Tibial nerve (tissue), 4 donors: ENCODE measurements at regions not wholly inside any gene's neighbourhood (a gene's known extent, or its start where the extent isn't known, plus 50 kb on each side); places are given as distances from the start of the nearest gene placed in this dataset.

ENCODE experiments used
- DNase-seq, 2 donors: peaks; one replicate each; pipeline ENCODE4 v3.0.0-alpha.2; 2019; ENCODE audit warnings: low spot score in 2 of 2
- H3K27ac ChIP-seq, 4 donors: fragments of 200-600 bp; sonication (generic) in 3 of 4; one replicate each; pipeline ENCODE4 v1.5.1; 2017 to 2019; ENCODE audit warnings: mild to moderate bottlenecking in 1 of 4
- H3K27me3 ChIP-seq, 2 donors: fragments of 200-600 bp; sonication (generic) in 1 of 2; one replicate each; pipeline versions ENCODE4 v1.5.1 to v1.6.0; 2017 to 2019
- H3K36me3 ChIP-seq, 3 donors: fragments of 200-600 bp; sonication (generic); one replicate each; pipeline ENCODE4 v1.5.1; 2018 to 2019
- H3K4me1 ChIP-seq, 4 donors: fragments of 200-600 bp; sonication (generic) in 3 of 4; one replicate each; pipeline ENCODE4 v1.5.1; 2017 to 2019
- H3K4me3 ChIP-seq, 4 donors: fragments of 200-600 bp; sonication (generic) in 3 of 4; one replicate each; pipeline ENCODE4 v1.5.1; 2017 to 2019; ENCODE audit warnings: mild to moderate bottlenecking in 1 of 4, moderate library complexity in 1 of 4
- H3K9me3 ChIP-seq, 4 donors: fragments of 200-600 bp; sonication (generic) in 3 of 4; one replicate each; pipeline ENCODE4 v1.5.1; 2017 to 2019
- EP300 ChIP-seq, 2 donors: sonication (generic); formaldehyde crosslinking; IDR thresholded peaks; one replicate each; pipeline ENCODE4 v1.6.1; 2017; ENCODE audit warnings: antibody characterized with exemption in 2 of 2, mild to moderate bottlenecking in 1 of 2
- POLR2A ChIP-seq, 2 donors: fragments of 450-650 bp; IDR thresholded peaks; one replicate each; pipeline ENCODE4 v1.6.1; 2017; ENCODE audit warnings: antibody characterized with exemption in 2 of 2, mild to moderate bottlenecking in 2 of 2, moderate library complexity in 2 of 2
- WGBS, 2 donors: methylation state at CpG; one replicate each; pipeline ENCODE4 v1.1.5; 2018; 5-methylcytosine and 5-hydroxymethylcytosine counted together
- TF ChIP-seq, protein P1 (sequence below), 5 experiments: fragments of 200-600 bp in 3 of 5; fragments of 450-650 bp in 2 of 5; sonication (generic) in 3 of 5; IDR thresholded peaks; one replicate each; pipeline ENCODE4 v1.5.1; 2016 to 2019; ENCODE audit warnings: antibody characterized with exemption in 5 of 5, mild to moderate bottlenecking in 3 of 5, moderate library complexity in 2 of 5

DNA sequence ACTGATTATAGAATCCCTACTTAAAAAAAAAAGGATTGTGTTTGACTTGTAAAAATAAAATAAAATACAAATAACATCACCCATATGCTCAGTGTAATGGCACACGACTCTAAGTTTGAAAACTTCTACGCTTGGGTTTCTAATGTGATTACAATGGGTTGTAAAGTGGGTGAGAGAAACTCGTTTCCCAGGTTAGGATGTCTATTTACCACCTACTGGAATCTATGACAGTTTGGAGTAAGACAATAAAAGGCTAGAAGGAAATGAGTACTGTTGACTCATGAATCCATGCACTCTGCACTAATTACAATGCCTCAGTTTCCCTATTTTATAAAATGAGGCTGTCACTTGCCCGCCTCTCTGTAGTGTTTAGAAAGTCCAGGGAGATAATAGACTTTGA, 204.0 kb upstream of the FOXN2 start:
- Histone ChIP-seq H3K4me3 (no peak overlapping the region), H3K9me3 (no peaks in the 10 kb centered on the region), H3K27ac (peak overlapping the region; percentile 79 to 92 (median 88)), H3K36me3 (no peaks in the 10 kb centered on the region), H3K4me1 (peaks cover 0 to 62% (median 15%) of the 10 kb centered on the region in 4 donors), H3K27me3 (no peaks in the 10 kb centered on the region)
- 68 to 75% methylated on average over 4 of the region's 4 CpGs for WGBS, 2 donors
- TF ChIP-seq POLR2A (IDR thresholded peaks at IDR 0.05) (no peak), EP300 (IDR thresholded peaks at IDR 0.05) (no peak)
- TF ChIP-seq, protein P1, sequence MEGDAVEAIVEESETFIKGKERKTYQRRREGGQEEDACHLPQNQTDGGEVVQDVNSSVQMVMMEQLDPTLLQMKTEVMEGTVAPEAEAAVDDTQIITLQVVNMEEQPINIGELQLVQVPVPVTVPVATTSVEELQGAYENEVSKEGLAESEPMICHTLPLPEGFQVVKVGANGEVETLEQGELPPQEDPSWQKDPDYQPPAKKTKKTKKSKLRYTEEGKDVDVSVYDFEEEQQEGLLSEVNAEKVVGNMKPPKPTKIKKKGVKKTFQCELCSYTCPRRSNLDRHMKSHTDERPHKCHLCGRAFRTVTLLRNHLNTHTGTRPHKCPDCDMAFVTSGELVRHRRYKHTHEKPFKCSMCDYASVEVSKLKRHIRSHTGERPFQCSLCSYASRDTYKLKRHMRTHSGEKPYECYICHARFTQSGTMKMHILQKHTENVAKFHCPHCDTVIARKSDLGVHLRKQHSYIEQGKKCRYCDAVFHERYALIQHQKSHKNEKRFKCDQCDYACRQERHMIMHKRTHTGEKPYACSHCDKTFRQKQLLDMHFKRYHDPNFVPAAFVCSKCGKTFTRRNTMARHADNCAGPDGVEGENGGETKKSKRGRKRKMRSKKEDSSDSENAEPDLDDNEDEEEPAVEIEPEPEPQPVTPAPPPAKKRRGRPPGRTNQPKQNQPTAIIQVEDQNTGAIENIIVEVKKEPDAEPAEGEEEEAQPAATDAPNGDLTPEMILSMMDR (IDR thresholded peaks at IDR 0.05): no peak
- no peak for DNase-seq

DNA sequence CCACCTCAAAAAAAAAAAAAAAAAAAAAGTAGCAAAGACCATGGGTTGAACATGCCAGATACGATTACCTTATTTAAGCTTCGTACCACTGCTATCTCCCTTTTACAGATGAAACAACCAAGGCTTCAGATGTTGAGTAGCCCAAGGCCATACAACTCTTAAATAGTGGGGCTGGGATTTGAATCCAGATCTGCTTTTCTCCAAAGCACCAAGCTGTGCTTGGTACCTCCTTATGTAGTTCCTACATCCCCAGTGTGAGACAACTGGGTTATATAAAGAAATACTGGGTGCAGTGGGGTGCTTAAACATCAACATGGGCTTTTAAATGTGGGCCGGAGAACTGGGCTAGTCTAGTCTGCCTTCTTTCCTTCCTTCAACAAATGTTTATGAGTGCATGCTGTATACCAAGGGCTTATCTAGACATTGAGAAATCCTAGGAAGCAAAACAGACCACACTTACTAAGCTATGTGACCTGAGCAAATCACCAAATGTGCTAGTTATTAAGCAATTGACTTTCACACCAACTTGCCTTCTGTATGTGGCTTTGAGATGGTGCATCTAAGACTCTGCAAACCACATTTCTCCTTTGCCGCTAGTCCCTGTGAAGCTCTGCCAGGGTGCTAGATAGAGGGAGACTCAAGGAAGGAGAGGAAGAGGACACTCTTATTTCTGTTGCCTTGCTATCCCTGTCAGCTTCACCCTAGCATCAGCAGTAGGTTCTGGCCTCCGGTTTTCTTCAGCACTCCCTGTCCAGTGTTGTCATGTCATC, 201.4 kb upstream of the FOXN2 start:
- Histone ChIP-seq H3K4me3 (no peak overlapping the region), H3K4me1 (peaks cover 0 to 42% (median 15%) of the 10 kb centered on the region in 4 donors), H3K27me3 (no peaks in the 10 kb centered on the region), H3K36me3 (no peaks in the 10 kb centered on the region), H3K9me3 (no peaks in the 10 kb centered on the region), H3K27ac (peak overlapping the region in 2 of 4 donors; percentile 90 to 92)
- no peak for TF ChIP-seq POLR2A (IDR thresholded peaks at IDR 0.05)
- TF ChIP-seq EP300 (IDR thresholded peaks at IDR 0.05): no peak
- TF ChIP-seq, protein P1 (IDR thresholded peaks at IDR 0.05): no peak
- WGBS, 2 donors: 87 to 90% methylated on average over 5 of the region's 5 CpGs
- DNase-seq: no peak

DNA sequence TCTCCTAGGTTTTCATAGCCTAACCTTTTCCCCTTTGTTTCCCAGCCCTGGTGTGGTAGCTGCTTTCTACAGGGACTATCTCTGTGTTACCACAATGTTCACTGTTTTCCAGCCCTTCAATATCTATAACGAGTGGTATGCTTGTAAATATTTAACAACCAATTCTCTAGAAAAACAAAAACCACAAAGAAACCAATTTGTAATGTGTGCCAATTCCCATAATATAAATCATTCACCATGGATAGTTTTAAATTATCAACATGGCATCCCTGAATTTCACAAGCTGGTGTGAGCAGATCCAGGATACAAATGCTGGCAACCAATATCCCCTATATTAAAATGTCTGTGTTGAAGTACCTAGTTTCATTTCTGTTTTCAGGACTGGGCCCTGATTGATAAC, 200.7 kb upstream of the FOXN2 start:
- Histone ChIP-seq H3K4me3 (no peak overlapping the region), H3K36me3 (no peaks in the 10 kb centered on the region), H3K9me3 (no peaks in the 10 kb centered on the region), H3K27me3 (no peaks in the 10 kb centered on the region), H3K4me1 (peaks cover 0 to 42% (median 15%) of the 10 kb centered on the region in 4 donors), H3K27ac (peak overlapping the region; percentile 36 to 92 (median 63))
- no peak for DNase-seq
- 24 to 45% methylated on average over 1 of the region's 1 CpG for WGBS, 2 donors
- no peak for TF ChIP-seq POLR2A (IDR thresholded peaks at IDR 0.05)
- TF ChIP-seq, protein P1 (IDR thresholded peaks at IDR 0.05): no peak
- TF ChIP-seq EP300 (IDR thresholded peaks at IDR 0.05): no peak

DNA sequence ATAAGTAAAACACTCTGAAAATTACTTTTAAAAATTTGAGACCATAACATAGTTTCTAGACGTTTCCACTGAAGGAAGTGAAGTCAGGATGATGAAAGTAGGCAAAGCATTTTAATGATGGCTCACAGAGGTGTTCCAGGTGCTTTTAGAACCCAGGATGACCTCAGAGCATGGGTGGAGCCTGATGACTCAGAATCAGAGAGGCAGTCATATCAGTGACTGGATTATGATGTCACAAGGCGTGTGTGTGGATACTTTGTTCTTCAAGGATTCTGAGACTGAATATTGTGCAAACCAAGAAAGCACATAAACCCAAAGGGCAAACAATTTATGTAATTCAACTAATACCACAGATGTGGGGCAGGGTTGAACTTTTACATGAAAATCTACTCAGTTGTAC, 200.2 kb upstream of the FOXN2 start:
- H3K36me3 ChIP-seq: no peaks in the 10 kb centered on the region
- peaks cover 0 to 42% (median 15%) of the 10 kb centered on the region in 4 donors for H3K4me1 ChIP-seq
- TF ChIP-seq POLR2A (IDR thresholded peaks at IDR 0.05) (no peak), EP300 (IDR thresholded peaks at IDR 0.05) (peak; percentile 25 to 39)
- TF ChIP-seq, protein P1 (IDR thresholded peaks at IDR 0.05): no peak
- DNase-seq: no peak
- H3K9me3 ChIP-seq: no peaks in the 10 kb centered on the region
- peak overlapping the region; percentile 36 to 92 (median 63) for H3K27ac ChIP-seq
- H3K4me3 ChIP-seq: no peak overlapping the region
- WGBS, 2 donors: 35 to 45% methylated on average over 2 of the region's 2 CpGs
- H3K27me3 ChIP-seq: no peaks in the 10 kb centered on the region

DNA sequence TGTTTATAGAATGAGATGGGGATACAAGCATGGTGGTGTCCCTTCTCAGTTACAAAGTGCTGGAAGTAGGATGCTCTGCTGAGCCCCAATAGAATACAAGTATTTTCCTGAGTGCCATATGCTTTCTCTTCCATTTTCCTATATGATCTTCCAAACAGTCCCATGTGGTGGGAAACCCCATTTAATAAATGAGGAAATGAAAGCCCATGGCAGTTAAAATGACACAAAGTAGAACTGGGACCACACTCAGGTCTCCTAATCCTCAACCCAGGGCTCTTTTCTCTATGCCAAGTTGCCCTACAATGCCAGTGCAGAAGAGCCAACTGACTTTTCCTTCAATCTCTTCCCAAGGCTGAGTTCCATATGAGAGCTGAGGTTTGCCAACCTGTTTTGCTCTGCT, 198.0 kb upstream of the FOXN2 start:
- TF ChIP-seq, protein P1 (IDR thresholded peaks at IDR 0.05): no peak
- TF ChIP-seq EP300 (IDR thresholded peaks at IDR 0.05): no peak
- TF ChIP-seq POLR2A (IDR thresholded peaks at IDR 0.05): no peak
- H3K36me3 ChIP-seq: no peaks in the 10 kb centered on the region
- H3K9me3 ChIP-seq: no peaks in the 10 kb centered on the region
- no peak overlapping the region for H3K27ac ChIP-seq
- no peak for DNase-seq
- H3K4me1 ChIP-seq: peaks cover 0 to 32% (median 13%) of the 10 kb centered on the region in 4 donors
- no peak overlapping the region for H3K4me3 ChIP-seq
- no peaks in the 10 kb centered on the region for H3K27me3 ChIP-seq
